Gastroesophageal sphincter (tissue), 3 donors: ENCODE measurements at regions not wholly inside any gene's neighbourhood (a gene's known extent, or its start where the extent isn't known, plus 50 kb on each side); places are given as distances from the start of the nearest gene placed in this dataset.

Experiments
- CTCF ChIP-seq, 4 experiments: fragments of 200-600 bp in 2 of 4; fragments of 450-650 bp in 2 of 4; sonication (generic) in 1 of 4; IDR thresholded peaks; one replicate each; pipeline ENCODE4 v1.5.1; 2017 to 2019; ENCODE audit warnings: antibody characterized with exemption in 4 of 4, mild to moderate bottlenecking in 2 of 4, moderate library complexity in 2 of 4
- EP300 ChIP-seq: sonication (generic); formaldehyde crosslinking; IDR thresholded peaks from one replicate; pipeline ENCODE4 v1.6.1; 2017; ENCODE audit warnings: antibody characterized with exemption, mild to moderate bottlenecking
- POLR2A ChIP-seq, 2 donors: fragments of 450-650 bp; IDR thresholded peaks; one replicate each; pipeline ENCODE4 v1.6.1; 2017; ENCODE audit warnings: antibody characterized with exemption in 2 of 2, mild to moderate bottlenecking in 2 of 2, moderate library complexity in 1 of 2

- TF ChIP-seq CTCF (IDR thresholded peaks at IDR 0.05): no peak
- no peak for TF ChIP-seq POLR2A (IDR thresholded peaks at IDR 0.05)
- TF ChIP-seq EP300: no peak
Observed at GRCh38 chr10:6788231-6788630, 208.2 kb upstream of the PRKCQ start.
